T47D (cell line): ENCODE measurements at regions not wholly inside any gene's neighbourhood (a gene's known extent, or its start where the extent isn't known, plus 50 kb on each side); places are given as distances from the start of the nearest gene placed in this dataset.

Source experiments
- DNase-seq, 2 experiments: peaks; one replicate each; pipeline versions ENCODE4 v3.0.0 to v3.0.0-alpha.2; 2011 to 2012; ENCODE audit warnings: low read depth in 1 of 2, low spot score in 1 of 2
- JUND ChIP-seq: IDR thresholded peaks from 2 replicates; pipeline ENCODE4 v1.6.1; 2012; ENCODE audit warnings: low read depth
- in situ Hi-C: cut with HindIII; loops from 2 replicates; pipeline ENCODE4 v1.10.0; 2016; ENCODE audit warnings: low sequenced_read_pairs, low pct_unique_long_range_greater_than_20kb

GRCh38 chr5:5605170-5605764 lies 182.8 kb downstream of the ICE1 start:
- in situ Hi-C loops = no loop called here
- TF ChIP-seq JUND = no peak
- DNase-seq = no peak

DNA sequence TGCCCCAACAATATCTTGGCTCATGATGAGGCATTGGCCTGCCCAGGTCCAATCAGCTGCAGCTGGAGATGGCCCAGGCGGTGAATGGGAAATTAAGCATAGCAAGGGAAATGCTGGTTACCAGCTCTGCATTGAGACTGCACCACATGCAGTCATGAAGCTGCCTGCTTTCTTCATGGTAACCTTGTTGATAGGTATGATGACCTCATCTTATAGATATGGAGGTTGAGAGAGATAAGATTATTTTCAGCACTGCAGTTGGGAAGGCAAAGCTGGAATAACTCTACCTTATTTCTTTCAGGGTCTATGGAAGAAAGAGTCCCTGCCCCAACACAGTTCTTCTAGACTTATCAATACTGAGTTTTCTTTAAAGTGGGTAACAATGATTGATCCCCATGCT lies 180.1 kb downstream of the ICE1 start:
- DNase-seq = no peak
- in situ Hi-C loops = no loop called here
- TF ChIP-seq JUND = no peak

GRCh38 chr5:5598547-5599113 lies 176.2 kb downstream of the ICE1 start:
- in situ Hi-C loops = no loop called here
- TF ChIP-seq JUND = no peak
- DNase-seq = no peak

GRCh38 chr5:5593391-5593790 lies 170.9 kb downstream of the ICE1 start:
- no peak for DNase-seq
- in situ Hi-C loops = no loop called here
- no peak for TF ChIP-seq JUND

DNA sequence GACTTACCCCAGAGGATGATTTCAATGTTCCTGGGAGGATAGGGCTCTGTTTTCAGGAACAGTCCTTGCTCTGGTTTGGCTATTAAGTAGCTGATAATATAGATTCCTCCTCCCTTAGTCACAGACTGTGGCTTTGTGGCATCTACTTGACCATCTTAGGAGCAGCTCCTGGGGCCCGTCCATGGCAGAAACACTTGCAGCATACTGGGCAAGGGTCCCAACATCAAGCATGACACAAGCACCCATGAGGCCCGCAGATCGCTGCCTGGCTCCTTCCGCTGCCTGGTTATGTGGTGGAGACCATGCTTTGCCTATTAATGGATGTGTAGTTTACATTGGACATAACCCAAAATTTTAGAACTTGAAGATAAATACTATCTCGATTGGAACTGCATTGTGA lies 170.1 kb downstream of the ICE1 start:
- in situ Hi-C loops = no loop called here
- DNase-seq = no peak
- TF ChIP-seq JUND = no peak

DNA sequence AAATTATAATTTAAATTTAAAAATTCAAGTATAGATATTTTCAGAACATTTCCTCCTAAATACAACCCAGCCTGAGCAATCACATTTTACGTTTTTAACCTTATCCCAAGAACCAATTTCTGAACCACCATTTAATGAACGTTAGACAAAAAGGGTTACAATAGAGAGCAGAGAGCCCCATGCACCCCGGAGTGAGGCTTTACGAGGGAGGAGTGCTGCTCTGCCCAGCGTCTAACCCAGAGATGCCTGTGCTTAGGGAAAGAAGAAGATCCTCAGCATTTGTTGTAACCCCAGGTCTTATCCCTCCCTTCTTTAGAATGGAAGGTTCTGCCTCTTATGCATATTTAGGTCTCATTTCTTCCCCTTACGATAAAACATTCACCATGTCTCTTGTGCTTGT lies 169.1 kb downstream of the ICE1 start:
- TF ChIP-seq JUND = no peak
- DNase-seq = no peak
- in situ Hi-C loops = no loop called here

DNA sequence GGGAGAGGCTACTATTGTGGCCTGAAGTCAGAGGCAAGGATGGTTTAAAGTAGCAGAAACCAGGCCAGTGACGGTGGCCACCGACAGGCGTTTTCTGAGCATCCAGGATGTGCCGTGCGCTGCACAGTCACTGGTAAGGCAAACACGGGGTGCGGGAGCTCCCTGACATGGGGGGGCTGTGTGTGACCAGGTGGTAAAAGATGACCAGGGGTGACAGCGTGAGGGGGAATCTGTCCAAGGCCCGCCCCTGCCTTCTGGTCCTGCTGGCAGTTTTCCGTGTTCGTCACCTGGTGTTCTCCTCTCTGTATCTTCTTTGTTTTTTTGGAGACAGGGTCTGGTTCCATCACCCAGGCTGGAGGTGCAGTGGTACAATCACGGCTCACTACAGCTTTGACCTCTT lies 167.4 kb downstream of the ICE1 start:
- TF ChIP-seq JUND = no peak
- in situ Hi-C loops = no loop called here

DNA sequence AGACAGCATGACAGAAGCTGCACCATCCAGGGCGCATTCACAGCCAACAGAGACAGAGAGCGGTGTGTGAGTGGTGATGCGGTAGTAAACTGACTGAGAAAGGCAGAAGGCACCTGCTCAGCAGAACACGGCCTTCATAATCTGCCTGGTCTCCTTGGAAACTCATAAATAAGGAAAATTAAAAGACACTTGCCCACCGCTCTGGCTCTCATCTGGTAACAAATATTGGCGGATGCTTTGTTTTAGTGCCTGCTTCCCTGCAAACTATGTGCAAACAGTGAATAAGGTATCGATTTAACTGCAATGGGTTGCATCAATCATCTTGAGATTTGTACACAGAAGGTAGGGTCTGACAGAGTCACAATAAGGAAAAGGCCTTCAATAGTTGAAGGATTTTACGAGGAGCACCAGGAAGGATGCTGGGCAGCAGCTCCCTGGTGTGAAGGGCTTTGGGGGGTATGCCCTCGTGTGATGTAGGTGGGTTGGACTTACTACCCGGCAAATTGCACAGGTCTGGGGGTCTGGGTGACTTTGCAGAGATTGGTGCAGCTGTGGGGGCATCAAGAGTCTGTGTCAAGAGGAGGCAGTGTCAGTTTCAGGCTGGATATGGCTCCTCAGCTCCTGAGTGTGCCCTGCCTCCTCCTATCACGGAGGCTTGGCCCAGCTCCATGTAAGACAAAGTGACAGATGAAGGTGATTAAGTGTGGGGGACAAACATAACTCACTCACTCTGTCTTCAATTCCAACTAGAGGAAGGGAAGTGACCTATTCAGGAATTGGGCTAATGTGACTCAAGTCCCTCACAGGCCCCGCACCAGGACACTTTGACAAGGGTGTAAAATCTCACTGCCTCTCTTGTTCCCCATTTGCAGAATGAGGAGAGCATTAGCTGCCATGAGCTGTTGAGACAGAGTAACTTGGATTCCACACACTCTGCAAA lies 166.7 kb downstream of the ICE1 start:
- DNase-seq = no peak
- no peak for TF ChIP-seq JUND
- in situ Hi-C loops = no loop called here

More for the DNA sequence above, 167.4 kb downstream of the ICE1 start:
- DNase-seq = no peak

DNA sequence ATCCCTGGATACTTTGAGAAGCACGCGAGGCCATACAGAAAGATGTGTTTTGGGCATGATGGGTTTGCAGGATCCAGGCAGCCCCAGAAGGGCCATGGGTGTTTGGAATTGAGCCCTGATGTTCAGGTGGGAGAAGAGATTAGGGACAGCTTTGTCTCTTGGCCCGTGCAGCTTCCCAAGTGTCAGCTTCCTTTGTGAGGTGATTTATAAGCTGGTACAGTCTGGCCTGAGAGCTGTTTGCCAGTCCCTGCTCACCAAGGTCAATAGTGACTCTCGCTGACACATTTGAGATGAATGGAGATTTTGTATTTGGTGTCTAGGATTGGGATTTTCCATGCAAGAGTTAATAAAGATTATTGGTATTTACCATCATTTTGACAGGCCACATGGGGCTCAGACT lies 165.9 kb downstream of the ICE1 start:
- in situ Hi-C loops = no loop called here
- no peak for TF ChIP-seq JUND
- no peak for DNase-seq

DNA sequence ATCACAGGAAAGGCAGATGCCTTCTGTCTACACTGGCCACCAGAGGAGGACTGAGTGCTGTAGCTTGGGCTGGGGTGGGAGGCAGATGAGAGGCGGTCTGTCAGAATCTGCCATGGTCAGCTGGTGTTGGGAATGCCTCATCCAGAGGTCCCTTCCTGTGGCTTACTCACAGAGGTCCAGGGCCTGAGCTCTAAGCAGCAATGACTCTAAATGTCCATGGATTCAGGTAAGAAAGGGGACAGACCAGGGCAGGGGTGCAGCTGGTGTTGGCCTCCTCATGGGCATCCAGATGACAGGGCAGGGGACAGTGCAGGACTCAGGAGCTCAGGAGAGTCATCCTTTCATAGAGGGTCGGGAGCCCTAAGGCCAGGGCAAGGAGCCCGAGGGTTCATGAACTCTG lies 165.0 kb downstream of the ICE1 start:
- DNase-seq = no peak
- no peak for TF ChIP-seq JUND
- in situ Hi-C loops = no loop called here

GRCh38 chr5:5586721-5587120 lies 164.2 kb downstream of the ICE1 start:
- in situ Hi-C loops = no loop called here
- TF ChIP-seq JUND = no peak
- DNase-seq = no peak

- no peak for TF ChIP-seq JUND
- in situ Hi-C loops = no loop called here
- no peak for DNase-seq
These were observed 163.4 kb downstream of the ICE1 start for GRCh38 chr5:5585751-5586341.

DNA sequence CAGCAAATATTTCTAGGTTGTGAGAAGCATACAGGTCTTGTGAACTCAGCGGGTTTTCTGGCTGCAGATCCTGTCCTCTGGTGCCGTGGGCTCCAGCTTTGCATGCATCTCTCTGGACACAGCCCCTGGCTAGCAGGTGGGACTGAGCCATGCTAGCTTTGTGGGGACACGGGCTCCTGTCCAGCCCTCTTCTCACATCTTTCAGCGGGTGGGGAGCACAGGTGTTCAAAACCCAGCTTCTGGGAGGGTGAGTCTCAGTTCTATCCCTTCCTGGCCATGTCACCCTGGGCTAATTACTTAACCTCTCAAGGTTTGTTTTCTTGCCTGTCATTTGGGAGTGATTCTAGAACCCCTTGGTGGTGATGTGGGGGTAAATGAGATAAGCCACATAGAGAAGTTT lies 162.3 kb downstream of the ICE1 start:
- in situ Hi-C loops = no loop called here
- no peak for TF ChIP-seq JUND
- DNase-seq = no peak
